ENCODE measurements at regions not wholly inside any gene's neighbourhood (a gene's known extent, or its start where the extent isn't known, plus 50 kb on each side); places are given as distances from the start of the nearest gene placed in this dataset.

DNA sequence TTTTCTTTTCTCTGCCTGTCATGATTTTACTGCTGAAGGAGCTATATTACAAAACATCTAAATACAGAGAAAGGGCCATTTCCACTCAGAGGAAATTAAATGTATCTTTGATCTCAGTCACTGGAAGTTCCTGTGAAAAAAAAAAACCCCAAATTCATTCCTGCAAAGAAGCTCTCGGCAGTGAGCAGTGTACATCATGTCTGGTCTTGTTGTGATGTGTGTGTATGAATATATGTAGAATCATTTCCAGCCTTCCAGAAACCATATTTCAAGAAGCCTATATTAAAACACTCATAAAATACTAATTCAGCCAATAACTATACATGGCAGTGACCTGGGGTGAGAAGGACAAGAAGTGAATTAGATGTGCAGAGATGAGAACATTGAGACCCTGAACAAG is 393.2 kb upstream of the TENM4 start:
- Histone ChIP-seq H2AFZ (ENCODE audit: control insufficient read depth, low read depth, low read length) (no peak overlapping the region), H3K4me3 (no peak overlapping the region), H3K4me2 (ENCODE audit: control insufficient read depth, insufficient read depth) (no peak overlapping the region), H3K27me3 (replicated peaks in 1 of 2; ENCODE audit: control insufficient read depth in 2 of 2, insufficient read depth in 2 of 2, low read length in 1 of 2) (no peaks in the 10 kb centered on the region), H3K27ac (ENCODE audit: control insufficient read depth, insufficient read depth) (no peak overlapping the region), H3K9me3 (replicated peaks; ENCODE audit: control insufficient read depth, insufficient read depth, low read length) (no peaks in the 10 kb centered on the region), H3K79me2 (ENCODE audit: control insufficient read depth, insufficient read depth, low read length) (no peaks in the 10 kb centered on the region), H3K36me3 (ENCODE audit: control insufficient read depth in 2 of 2, insufficient read depth in 2 of 2, low read length in 1 of 2) (no peaks in the 10 kb centered on the region), H3K4me1 (ENCODE audit: control insufficient read depth, insufficient read depth, low read length) (no peaks in the 10 kb centered on the region), H3K9ac (ENCODE audit: control insufficient read depth, insufficient read depth, low read length) (no peak overlapping the region), H4K20me1 (ENCODE audit: control insufficient read depth, insufficient read depth) (no peaks in the 10 kb centered on the region)
- in situ Hi-C loops (cut with MboI) = no loop called here
- DNase-seq (ENCODE audit: low read depth, low spot score) (no peak), ATAC-seq (no peak), FAIRE-seq (no peak)
- no TSS peak for BruUV-seq (replicated peaks)
- SMC1A ChIA-PET (ENCODE audit: uncharacterized antibody, unreplicated experiment) = no interaction called here
- WGBS (ENCODE audit: insufficient coverage, insufficient replicate concordance, low lambda C conversion rate, missing lambda C conversion rate) = 0% methylated on average over 1 of the region's 1 CpG
- POLR2A ChIA-PET = no interaction called here
- RAD21 ChIA-PET (ENCODE audit: unreplicated experiment) = no interaction called here
- CTCF ChIA-PET = no interaction called here
- intact Hi-C loops (cut with micrococcal nuclease; ENCODE audit: unreplicated experiment) = no loop called here
- TF ChIP-seq, protein P1, sequence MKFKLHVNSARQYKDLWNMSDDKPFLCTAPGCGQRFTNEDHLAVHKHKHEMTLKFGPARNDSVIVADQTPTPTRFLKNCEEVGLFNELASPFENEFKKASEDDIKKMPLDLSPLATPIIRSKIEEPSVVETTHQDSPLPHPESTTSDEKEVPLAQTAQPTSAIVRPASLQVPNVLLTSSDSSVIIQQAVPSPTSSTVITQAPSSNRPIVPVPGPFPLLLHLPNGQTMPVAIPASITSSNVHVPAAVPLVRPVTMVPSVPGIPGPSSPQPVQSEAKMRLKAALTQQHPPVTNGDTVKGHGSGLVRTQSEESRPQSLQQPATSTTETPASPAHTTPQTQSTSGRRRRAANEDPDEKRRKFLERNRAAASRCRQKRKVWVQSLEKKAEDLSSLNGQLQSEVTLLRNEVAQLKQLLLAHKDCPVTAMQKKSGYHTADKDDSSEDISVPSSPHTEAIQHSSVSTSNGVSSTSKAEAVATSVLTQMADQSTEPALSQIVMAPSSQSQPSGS (IDR thresholded peaks at IDR 0.05; ENCODE audit: low read length) = no peak
- TF ChIP-seq, protein P2, sequence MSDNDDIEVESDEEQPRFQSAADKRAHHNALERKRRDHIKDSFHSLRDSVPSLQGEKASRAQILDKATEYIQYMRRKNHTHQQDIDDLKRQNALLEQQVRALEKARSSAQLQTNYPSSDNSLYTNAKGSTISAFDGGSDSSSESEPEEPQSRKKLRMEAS (IDR thresholded peaks at IDR 0.05; ENCODE audit: low read depth, low read length) = no peak
- TF ChIP-seq NR2C2 (IDR thresholded peaks at IDR 0.05; ENCODE audit: borderline replicate concordance, control insufficient read depth, insufficient read length, low read depth) (no peak), SREBF1 (IDR thresholded peaks at IDR 0.05; ENCODE audit: low read length) (no peak), DPF2 (IDR thresholded peaks at IDR 0.05) (no peak), ATF7 (IDR thresholded peaks at IDR 0.05; ENCODE audit: low read depth) (no peak), POLR2A (IDR thresholded peaks at IDR 0.05; ENCODE audit: low read depth, low read length) (no peak), ZNF274 (IDR thresholded peaks at IDR 0.05; ENCODE audit: insufficient read depth, insufficient read length) (no peak), SP1 (IDR thresholded peaks at IDR 0.05; ENCODE audit: low read depth, low read length) (no peak), NR2F1 (conservative IDR thresholded peaks at IDR 0.05) (no peak)
- TF ChIP-seq, protein P3, sequence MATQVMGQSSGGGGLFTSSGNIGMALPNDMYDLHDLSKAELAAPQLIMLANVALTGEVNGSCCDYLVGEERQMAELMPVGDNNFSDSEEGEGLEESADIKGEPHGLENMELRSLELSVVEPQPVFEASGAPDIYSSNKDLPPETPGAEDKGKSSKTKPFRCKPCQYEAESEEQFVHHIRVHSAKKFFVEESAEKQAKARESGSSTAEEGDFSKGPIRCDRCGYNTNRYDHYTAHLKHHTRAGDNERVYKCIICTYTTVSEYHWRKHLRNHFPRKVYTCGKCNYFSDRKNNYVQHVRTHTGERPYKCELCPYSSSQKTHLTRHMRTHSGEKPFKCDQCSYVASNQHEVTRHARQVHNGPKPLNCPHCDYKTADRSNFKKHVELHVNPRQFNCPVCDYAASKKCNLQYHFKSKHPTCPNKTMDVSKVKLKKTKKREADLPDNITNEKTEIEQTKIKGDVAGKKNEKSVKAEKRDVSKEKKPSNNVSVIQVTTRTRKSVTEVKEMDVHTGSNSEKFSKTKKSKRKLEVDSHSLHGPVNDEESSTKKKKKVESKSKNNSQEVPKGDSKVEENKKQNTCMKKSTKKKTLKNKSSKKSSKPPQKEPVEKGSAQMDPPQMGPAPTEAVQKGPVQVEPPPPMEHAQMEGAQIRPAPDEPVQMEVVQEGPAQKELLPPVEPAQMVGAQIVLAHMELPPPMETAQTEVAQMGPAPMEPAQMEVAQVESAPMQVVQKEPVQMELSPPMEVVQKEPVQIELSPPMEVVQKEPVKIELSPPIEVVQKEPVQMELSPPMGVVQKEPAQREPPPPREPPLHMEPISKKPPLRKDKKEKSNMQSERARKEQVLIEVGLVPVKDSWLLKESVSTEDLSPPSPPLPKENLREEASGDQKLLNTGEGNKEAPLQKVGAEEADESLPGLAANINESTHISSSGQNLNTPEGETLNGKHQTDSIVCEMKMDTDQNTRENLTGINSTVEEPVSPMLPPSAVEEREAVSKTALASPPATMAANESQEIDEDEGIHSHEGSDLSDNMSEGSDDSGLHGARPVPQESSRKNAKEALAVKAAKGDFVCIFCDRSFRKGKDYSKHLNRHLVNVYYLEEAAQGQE (IDR thresholded peaks at IDR 0.05; ENCODE audit: low read depth, low read length) = no peak
- TF ChIP-seq, protein P4, sequence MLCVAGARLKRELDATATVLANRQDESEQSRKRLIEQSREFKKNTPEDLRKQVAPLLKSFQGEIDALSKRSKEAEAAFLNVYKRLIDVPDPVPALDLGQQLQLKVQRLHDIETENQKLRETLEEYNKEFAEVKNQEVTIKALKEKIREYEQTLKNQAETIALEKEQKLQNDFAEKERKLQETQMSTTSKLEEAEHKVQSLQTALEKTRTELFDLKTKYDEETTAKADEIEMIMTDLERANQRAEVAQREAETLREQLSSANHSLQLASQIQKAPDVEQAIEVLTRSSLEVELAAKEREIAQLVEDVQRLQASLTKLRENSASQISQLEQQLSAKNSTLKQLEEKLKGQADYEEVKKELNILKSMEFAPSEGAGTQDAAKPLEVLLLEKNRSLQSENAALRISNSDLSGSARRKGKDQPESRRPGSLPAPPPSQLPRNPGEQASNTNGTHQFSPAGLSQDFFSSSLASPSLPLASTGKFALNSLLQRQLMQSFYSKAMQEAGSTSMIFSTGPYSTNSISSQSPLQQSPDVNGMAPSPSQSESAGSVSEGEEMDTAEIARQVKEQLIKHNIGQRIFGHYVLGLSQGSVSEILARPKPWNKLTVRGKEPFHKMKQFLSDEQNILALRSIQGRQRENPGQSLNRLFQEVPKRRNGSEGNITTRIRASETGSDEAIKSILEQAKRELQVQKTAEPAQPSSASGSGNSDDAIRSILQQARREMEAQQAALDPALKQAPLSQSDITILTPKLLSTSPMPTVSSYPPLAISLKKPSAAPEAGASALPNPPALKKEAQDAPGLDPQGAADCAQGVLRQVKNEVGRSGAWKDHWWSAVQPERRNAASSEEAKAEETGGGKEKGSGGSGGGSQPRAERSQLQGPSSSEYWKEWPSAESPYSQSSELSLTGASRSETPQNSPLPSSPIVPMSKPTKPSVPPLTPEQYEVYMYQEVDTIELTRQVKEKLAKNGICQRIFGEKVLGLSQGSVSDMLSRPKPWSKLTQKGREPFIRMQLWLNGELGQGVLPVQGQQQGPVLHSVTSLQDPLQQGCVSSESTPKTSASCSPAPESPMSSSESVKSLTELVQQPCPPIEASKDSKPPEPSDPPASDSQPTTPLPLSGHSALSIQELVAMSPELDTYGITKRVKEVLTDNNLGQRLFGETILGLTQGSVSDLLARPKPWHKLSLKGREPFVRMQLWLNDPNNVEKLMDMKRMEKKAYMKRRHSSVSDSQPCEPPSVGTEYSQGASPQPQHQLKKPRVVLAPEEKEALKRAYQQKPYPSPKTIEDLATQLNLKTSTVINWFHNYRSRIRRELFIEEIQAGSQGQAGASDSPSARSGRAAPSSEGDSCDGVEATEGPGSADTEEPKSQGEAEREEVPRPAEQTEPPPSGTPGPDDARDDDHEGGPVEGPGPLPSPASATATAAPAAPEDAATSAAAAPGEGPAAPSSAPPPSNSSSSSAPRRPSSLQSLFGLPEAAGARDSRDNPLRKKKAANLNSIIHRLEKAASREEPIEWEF (IDR thresholded peaks at IDR 0.05; ENCODE audit: insufficient replicate concordance, low read depth, low read length) = no peak
- TF ChIP-seq, protein P5, sequence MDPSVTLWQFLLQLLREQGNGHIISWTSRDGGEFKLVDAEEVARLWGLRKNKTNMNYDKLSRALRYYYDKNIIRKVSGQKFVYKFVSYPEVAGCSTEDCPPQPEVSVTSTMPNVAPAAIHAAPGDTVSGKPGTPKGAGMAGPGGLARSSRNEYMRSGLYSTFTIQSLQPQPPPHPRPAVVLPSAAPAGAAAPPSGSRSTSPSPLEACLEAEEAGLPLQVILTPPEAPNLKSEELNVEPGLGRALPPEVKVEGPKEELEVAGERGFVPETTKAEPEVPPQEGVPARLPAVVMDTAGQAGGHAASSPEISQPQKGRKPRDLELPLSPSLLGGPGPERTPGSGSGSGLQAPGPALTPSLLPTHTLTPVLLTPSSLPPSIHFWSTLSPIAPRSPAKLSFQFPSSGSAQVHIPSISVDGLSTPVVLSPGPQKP (IDR thresholded peaks at IDR 0.05; ENCODE audit: low read depth, low read length) = no peak
